ENCODE measurements at regions not wholly inside any gene's neighbourhood (a gene's known extent, or its start where the extent isn't known, plus 50 kb on each side); places are given as distances from the start of the nearest gene placed in this dataset.

DNA sequence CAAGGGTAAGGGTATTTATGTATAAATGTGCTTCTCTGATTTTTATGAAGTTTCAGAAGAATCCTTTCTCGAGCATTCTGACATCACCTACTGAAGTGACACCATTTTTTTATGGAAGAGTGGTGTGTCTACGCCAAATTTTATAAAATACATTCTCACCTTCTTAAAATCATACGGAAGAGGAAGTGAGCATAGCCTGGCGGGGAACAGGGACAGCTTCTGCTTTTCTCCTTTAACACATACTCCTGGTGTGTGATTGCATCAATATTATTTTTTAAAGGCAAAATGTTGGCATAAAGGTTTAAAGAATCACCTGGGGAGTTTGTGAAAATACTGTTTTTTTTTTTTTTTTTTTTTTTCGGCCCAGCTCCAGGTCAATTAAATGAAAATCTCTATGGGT is 733.6 kb upstream of the MAN1A1 start:
- DNase-seq (ENCODE audit: low read depth) = no peak

DNA sequence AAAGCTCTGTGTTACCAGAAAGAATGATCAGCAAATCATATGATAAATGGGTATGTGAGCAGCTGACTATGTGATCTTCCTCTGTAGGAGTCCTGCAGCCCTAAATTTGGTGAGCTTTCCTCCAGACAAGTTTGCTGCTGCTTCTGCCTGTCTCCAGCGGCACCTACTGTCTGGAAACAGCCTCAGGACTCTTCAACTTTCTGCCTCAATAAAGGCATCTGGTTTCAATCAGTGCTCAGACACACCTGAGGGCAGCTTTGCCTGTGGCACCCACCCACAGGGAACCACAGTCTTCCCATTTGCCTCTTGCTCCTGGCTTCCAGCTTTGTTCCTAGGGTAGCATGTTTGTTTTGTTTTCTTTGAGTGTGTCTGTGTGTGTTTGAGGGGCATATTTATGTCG is 727.9 kb upstream of the MAN1A1 start:
- no peak for DNase-seq (ENCODE audit: low read depth)

DNA sequence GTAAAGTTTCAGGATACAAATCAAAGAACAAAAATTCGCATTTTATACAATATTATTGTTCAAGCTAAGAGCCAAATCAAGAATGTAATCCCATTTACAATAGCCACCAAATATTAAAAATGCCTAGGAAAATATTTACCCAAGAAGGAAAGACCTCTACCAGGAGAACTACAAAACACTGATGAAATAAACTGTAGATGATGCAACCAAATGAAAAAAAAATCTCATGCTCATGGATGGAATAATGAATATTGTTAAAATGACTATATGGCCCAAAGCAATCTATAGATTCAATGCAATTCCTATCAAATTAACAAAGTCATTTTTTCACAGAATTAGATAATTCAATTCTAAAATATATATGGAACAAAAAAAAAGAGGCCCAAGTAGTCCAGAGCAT is 708.8 kb upstream of the MAN1A1 start:
- DNase-seq (ENCODE audit: low read depth) = no peak

DNA sequence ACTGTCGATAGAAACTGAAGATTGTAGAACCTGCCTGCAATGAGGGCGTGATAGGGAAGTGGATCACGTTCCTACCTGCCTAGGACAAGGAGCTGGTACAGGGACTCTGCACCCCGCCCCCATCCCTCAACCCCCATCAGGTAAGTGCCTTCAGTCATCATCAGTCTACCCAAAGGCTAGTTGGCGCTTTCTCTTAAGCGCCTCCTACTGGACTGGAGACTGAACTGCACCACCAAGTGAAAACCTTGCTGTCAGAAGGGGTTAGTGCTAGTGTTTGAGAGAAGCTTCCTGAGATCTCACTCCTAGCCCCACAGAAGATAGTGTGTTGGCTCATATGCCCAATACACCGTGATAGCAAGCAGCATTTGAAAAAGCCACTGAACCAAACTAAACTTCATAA is 706.5 kb upstream of the MAN1A1 start:
- DNase-seq (ENCODE audit: low read depth) = no peak

DNA sequence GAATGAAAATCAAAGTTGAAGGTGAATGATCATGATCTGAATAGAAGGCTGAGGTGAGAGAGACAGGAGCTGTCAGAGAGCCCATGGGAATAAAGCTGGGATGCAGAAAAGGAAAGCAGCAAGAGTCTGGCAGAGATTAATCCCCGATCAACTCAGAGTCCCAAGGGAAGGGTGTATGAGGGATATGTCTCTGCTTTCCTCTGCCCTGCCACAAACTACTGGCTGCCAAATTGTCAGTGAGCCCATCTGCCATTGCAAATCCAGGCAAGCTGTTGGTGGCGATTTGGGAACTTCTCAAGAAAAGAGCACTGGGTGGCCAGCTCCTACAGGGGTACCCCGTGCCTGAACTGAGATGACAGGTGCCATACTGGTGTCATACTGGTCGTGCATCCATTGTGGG is 705.5 kb upstream of the MAN1A1 start:
- DNase-seq (ENCODE audit: low read depth) = no peak

DNA sequence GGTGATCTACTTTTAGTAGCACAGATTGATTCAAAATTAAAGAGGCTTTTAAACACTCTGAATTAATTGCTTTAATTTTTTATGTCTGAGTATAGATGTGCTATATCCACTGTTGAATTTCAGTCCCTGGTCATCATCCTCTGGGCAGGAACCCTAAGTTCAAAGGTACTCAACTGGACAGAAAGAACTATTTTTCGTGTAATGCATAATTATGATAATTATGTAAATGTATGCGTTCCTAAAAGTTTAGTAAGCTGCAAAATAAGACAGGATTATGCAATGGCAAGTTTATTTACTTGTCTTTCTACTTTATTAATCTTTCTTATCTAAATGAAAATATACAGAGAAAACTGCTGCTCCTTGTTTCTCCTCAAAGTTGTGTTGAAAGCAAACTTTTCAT is 690.1 kb upstream of the MAN1A1 start:
- DNase-seq (ENCODE audit: low read depth) = no peak

DNA sequence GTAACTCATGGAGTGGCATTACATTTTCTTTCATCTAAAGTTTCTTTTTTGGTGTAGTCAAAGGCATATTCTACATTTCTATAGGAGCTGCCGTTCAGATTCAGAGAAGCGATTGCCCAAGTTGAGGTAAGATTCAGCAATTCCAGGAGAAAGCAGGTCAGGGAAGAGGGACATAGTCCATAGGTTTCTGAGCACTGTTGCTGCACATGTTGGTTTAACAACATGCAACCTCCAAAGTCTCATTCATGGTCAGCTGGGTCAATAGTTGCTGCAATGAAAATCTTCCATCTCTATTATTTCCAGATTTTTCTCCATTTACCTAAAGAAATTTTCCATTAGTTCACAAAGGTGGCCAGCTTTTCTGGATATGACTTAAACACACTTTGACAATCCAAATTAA is 682.3 kb upstream of the MAN1A1 start:
- DNase-seq (ENCODE audit: low read depth) = no peak

DNA sequence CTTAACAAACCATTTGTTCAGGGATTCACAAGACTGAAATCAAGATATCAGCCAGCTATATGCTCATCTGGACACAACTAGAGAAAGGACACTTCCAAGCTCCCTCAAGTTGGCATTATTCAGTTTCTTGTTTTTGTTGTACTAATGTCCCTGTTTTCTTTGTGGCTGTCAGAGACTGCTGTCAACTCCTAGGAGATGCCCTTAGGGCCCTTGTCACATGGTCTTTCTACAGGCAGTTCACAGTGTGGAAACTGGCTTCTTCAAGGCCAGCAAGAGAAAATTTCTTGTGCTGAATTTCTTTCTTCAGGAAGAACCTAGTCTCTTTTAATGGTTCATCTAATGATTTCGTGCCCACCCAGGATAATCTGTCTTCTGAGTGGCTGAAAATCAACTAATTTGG is 677.2 kb upstream of the MAN1A1 start:
- no peak for DNase-seq (ENCODE audit: low read depth)

DNA sequence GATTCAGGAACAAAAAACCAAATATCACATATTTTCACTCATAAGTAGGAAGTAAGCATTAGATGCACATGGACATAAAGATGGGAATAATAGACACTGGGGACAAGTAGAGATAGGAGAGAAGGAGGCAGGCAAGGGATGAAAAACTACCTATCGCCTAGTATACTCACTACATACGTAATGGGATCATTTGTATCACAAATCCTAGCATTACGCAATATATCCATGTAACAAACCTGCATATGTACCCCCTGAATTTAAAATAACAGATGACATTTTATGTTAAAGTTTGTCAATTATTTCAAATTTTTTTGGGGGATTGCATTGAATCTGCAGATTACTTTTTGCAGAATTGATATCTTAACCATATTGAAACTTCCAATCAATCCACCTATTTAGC is 660.5 kb upstream of the MAN1A1 start:
- DNase-seq (ENCODE audit: low read depth) = no peak

DNA sequence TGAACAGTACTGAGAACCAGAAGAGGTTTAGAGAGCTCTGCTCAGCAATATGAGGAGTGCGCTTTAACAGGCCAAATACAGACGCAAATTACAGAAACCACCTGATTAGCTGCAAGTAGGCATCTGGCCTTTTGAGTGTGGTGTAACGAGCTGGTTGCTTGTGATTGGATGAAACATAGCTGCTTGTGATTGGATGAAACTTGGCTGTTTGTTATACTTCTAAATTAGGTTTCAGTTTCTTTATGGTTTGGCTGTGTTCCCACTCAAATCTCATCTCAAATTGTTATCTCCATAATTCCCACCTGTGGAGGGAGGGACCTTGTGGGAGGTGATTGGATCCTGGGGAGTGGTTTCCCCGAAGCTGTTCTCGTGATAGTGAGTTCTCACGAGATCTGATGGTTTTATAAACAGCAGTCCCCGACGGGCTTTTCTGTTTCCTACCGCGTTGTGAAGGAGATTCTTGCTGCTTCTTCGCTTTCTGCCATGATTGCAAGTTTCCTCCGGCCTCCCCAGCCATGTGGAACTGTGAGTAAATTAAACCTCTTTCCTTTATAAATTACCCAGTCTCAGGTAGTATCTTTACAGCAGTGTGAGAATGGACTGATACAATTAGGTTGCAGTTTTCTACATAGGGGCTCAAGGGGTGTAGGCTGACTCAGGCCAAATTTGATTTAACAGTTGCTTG is 655.9 kb upstream of the MAN1A1 start:
- DNase-seq (ENCODE audit: low read depth) = no peak

DNA sequence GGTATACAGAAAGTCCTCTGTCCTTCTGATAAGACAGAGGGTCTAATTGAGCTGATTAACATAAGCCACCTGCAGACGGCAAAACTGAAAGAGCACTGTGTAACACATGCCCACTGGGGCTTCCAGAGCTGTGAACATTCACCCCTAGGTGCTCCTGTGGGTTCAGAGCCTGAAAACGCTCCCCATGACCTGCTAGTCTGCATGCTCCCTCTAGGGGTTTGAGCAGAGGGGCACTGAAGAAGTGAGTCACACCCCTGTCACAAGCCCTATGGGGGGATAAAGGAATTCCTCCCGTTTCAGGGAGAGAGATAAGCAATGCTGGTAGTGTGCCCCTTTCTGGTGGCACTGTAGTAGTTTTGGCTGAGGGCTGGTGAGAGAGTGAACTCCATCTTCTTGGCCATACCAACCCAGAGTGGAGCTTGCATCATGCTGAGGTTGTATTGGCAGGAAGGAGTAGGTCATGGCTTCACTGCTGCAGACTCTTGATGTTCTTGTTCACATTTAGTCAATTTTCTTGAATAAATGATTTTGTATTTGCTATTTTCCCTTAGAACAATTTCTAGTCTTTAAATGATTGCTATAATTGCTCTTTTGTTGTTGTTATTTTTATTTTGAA is 637.5 kb upstream of the MAN1A1 start:
- DNase-seq (ENCODE audit: low read depth) = no peak

DNA sequence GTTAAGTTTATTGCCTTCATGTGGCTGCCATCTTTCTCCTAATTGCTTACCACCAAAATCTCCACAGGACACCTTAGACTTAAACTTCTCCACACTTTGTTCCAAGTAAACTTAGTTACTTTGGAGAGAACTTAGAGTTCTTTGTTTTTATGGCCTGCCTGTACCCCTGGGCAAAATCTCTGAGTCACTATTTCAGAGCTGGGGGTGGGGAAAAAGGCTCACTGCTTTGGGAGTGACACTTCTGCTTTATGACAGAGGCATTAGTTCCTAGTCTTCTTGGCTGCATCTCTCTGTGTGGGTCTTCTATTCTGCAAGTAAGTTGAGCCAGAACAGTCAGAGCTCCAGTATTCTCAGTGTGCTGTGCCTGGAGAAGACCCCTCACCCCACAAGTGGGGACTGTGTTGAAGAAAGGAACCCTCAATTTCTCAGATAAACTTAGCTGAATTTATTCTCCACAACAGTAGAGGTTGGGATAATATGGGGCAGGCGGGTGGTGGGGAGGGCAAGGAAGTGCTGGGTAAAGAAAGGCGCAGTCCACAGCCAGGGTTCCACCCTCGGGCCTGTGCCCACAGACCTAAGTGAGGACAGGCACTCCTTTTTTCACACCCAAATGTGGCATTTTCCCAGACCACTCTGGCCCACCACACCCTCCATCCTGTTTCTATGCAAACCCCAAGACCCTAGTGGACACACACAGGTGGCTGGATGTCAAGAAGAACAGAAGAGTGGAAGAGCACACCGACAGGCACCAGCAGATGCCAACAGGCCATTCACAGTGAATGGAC is 636.6 kb upstream of the MAN1A1 start:
- no peak for DNase-seq (ENCODE audit: low read depth)

DNA sequence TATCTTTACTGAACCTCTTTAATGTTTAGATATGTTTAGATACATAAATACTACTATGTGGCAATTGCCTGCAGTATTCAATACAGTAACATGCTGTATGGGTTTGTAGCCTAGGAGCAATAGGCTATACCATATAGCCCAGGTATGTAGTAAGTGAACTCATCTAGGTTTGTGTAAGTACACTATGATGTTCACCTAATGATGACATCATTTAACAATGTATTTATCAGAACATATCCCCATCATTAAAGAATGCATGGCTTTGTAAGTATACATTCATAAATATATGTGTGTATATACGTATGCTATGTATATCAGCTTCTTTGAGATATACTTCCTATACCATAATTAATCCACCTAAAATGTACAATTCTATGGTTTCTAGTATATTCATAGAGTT is 631.2 kb upstream of the MAN1A1 start:
- DNase-seq (ENCODE audit: low read depth) = no peak

DNA sequence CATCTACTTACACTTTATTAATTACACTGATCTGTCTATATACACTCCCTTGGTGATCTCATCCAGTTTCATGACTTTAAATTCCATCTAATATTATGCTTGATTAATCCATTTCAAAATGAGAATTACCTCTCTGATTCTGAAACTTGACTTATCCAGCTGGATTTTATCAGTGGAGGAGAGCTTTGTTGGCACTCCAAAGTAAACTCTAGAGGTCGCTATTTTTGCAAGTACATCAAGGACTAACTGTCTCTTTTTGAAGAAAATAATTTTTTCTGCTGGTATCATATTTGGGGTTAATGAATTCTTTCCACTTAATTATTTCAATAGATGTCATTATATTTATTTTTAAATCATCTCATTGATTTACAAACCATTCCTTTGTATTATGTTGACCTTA is 630.3 kb upstream of the MAN1A1 start:
- no peak for DNase-seq (ENCODE audit: low read depth)

DNA sequence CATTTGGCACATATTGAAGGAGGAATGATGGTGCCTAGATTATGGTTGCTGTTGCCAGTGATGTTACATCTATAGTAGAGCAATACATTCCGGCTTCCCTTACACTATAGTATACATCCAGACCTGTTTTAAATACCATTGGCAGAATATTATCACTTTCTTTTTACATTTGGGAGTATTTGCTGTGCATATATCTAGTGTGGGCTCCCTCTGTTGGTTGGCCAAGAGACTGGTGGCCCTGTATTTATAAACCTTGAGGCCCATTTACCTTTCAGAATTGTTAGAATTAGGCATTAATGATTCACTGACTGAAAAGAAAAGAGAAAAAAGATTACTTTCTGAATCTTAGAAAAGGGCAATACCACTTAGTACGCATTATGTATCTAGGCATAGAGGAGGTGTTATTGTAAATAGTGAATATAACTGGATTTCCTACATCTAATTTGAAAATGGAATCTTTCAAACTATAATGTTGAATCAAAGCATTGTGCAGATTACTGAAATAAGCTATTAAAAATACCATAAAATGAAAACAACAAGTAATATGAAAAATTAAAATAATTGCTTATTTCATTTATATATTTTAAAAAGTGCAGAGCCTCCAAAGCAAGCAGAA is 628.8 kb upstream of the MAN1A1 start:
- no peak for DNase-seq (ENCODE audit: low read depth)

DNA sequence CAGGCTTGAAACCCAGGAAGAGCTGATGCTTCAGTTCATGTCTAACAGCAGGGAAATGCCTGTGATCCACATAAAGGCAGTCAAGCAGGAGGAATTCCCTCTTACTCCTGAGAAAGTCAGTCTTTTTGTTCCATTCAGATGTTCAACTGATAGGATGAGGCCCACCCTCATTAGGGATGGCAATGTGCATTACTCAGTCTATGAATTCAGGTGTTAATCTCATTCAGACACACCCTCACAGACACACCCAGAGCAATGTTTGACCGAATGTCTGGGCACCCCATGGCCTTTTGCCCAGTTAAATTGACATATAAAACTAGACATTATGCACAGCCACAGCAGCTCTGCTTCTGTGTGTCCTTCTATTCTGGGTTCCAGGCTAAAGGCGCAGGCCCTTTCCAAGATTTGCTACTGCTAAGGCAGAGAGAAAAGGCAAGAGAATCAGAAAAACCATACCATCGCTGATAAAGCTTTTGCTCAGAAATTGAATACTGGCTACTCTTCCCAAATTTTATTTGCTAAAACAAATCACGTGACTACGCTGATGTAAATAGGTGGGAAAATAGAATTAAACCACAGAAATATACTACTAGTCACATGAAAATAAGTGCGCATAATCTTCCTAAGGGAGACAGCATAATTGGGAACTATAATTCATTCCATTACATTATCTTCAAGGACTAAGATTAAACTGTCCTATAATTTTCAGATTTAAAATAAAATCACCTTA is 625.0 kb upstream of the MAN1A1 start:
- no peak for DNase-seq (ENCODE audit: low read depth)

DNA sequence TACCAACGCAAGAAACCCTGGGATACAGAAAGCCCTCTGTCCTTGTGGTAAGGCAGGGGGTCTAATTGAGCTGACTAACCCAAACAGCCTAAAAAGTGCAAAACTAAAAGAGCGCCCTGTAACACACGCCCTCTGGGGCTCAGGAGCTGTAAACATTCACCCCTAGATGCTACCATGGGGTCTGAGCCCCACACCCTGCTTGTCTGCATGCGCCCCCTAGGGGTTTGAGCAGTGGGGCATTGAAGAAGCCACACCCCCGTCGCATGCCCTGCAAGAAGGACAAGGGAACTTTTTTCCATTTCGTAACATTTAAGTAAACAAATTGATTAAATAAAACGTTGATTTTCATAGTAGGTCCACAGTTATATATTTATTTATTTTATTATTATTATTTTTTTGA is 616.9 kb upstream of the MAN1A1 start:
- DNase-seq (ENCODE audit: low read depth) = no peak

DNA sequence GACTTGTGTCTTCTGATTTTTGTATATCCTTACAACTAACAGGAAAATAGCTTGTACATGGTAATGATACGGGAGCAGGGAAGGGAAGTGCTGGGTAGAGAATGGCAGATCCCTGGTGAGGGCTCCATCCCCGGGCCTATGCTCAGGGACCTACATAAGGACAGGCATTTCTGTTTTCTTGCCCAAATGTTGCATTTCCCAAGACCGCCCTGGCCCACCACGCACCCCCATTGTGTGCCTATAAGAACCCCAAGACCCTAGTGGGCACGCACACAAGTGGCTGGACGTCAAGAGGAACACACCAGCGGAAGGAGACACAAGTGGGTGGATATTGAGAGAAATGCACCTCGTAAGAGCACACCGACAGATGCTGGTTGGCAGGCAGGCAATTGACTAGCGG is 616.3 kb upstream of the MAN1A1 start:
- DNase-seq (ENCODE audit: low read depth) = no peak

DNA sequence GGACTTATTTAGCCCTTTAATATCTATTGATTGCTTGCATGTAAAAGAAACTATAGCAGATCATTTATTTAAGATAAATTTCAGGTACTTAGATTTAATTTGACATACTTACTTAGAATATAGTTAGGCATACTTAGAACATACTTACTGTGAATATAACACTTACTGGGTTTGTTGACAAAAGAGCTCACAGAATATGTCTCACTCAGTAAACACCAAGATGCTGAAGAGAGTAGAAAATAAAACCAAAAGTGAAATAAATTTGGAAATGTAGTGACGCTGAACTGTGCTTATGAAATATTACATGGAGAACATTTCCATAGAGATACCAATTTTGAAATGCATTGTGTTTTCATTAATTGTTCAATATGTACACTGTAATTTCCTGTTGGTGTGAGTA is 615.4 kb upstream of the MAN1A1 start:
- no peak for DNase-seq (ENCODE audit: low read depth)

DNA sequence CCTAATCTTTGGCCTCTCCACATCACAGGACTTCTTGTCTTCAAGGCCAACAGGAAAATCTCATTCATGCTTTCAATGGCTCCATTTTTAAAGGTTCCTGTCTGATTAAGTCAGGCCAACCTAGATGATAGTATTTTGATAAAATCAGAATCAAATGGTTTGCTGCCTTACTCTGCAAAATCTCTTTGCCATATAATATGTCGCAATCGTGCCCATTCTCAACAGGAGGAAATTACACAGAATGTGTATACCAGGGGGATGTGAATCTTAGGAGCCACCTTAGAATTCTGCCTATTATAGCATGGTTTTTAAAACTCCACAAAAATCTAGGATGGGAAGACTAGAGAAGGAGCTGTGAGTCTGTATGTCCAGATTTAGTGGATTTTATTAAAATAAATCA is 612.9 kb upstream of the MAN1A1 start:
- no peak for DNase-seq (ENCODE audit: low read depth)

DNA sequence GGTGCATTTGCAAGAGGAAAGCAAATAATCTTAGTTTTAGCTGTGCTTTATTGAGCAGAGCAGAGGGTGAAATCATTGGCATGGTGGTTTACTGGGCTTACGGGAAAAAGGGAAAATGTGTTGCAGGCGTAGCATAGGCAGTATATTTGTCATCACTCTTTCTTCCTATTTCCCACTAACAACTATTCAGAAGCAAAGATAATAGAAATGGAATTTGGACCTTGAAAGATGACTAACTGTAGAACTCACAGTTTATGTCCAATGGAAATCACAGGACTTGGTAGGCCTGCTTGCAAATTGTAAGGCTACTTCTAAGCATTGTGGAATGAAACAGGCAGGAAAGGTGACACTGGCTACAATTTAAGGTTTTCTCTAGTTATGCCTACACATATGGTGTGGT is 611.9 kb upstream of the MAN1A1 start:
- DNase-seq (ENCODE audit: low read depth) = no peak

DNA sequence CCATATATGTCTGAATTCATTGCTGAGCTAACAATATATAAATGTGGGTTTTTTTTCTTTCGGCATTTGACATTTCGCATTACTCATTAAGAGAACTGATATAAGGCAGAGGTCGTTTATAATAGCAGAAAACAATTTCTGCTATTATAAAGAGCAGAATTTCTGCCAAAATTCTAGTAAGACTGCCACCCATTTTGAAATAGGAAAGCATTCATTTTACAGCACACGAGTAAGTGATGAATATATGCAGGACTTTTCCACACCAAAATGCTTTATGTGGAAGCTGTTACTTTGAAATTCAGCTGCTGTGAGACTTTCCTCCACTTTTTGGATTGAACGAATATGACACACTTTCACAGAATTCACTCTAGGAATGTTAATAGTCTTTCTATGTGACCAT is 610.9 kb upstream of the MAN1A1 start:
- DNase-seq (ENCODE audit: low read depth) = no peak

Measured in HS-27A (cell line).